HEK293T (cell line): ENCODE measurements at regions not wholly inside any gene's neighbourhood (a gene's known extent, or its start where the extent isn't known, plus 50 kb on each side); places are given as distances from the start of the nearest gene placed in this dataset.

Source experiments
- CTBP1 ChIP-seq: fragments of 450-650 bp; IDR thresholded peaks from 2 replicates; pipeline ENCODE4 v1.6.1; 2016; ENCODE audit warnings: borderline replicate concordance
- FOXM1 ChIP-seq: fragments of 450-650 bp; IDR thresholded peaks from 2 replicates; pipeline ENCODE4 v1.6.1; 2017; ENCODE audit warnings: mild to moderate bottlenecking, borderline replicate concordance
- L3MBTL2 ChIP-seq: fragments of 450-650 bp; conservative IDR thresholded peaks from 2 replicates; pipeline ENCODE4 v1.6.1; 2016; ENCODE audit warnings: mild to moderate bottlenecking
- TF ChIP-seq, protein P1 (sequence below): fragments of 450-650 bp; IDR thresholded peaks from 2 replicates; pipeline ENCODE4 v1.6.1; 2016

DNA sequence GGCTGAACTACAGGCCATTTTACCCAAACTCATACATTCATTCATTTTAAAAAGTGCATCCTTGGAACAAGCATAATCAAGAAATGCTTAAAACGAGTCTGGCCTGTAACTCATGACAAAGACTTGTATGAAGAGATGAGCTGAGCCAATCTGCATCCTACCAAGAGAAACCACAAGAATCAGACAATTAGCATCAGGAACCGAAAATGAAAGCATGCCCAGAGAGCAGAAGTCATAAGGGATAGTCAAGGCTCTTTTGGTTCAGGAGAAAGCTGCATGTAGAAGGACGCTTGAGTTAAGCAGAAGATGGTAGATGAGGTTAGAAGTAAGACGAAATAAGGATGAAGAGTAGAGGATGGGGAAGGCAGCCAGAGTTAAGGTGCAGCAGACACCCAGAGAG, 137.0 kb upstream of the CTNNA2 start:
- TF ChIP-seq CTBP1 (no peak), FOXM1 (no peak), L3MBTL2 (no peak)
- TF ChIP-seq, protein P1, sequence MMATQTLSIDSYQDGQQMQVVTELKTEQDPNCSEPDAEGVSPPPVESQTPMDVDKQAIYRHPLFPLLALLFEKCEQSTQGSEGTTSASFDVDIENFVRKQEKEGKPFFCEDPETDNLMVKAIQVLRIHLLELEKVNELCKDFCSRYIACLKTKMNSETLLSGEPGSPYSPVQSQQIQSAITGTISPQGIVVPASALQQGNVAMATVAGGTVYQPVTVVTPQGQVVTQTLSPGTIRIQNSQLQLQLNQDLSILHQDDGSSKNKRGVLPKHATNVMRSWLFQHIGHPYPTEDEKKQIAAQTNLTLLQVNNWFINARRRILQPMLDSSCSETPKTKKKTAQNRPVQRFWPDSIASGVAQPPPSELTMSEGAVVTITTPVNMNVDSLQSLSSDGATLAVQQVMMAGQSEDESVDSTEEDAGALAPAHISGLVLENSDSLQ, result no peak
